NB4 (cell line): ENCODE measurements at regions not wholly inside any gene's neighbourhood (a gene's known extent, or its start where the extent isn't known, plus 50 kb on each side); places are given as distances from the start of the nearest gene placed in this dataset.

Experiments used
- MYC ChIP-seq: IDR thresholded peaks from 2 replicates; pipeline ENCODE4 v1.6.1; 2011; ENCODE audit warnings: low read depth, low read length
- POLR2A ChIP-seq: IDR thresholded peaks from 2 replicates; pipeline ENCODE4 v1.6.1; 2011; ENCODE audit warnings: mild to moderate bottlenecking; ENCODE audit not compliant: insufficient read length; ENCODE audit errors: extremely low read depth
- TF ChIP-seq, protein P1 (sequence below): IDR thresholded peaks from one replicate; pipeline ENCODE4 v1.5.1; 2012; ENCODE audit warnings: low read depth, low read length
- TF ChIP-seq, protein P2 (sequence below): IDR thresholded peaks from 2 replicates; pipeline ENCODE4 v1.6.1; 2011; ENCODE audit warnings: low read depth, low read length

DNA sequence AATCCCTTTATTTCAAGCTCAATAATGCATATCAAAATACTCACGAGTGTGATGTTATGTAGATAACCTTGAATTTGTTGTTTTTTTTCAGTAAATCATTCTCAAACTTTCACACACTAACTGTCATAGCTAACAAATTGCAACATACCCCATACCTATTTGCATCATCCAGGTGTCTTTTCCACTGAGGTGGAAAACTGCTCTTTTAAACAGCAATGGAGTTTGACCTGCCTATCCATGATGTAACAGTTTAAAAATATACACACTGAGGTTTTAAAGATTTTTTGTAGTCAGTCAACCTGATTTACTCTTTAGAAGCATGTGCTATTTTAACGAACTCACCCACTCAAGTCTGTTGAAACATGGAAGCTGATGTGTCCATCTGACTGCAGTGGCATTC lies 298.7 kb downstream of the RND3 start:
- TF ChIP-seq, protein P1, sequence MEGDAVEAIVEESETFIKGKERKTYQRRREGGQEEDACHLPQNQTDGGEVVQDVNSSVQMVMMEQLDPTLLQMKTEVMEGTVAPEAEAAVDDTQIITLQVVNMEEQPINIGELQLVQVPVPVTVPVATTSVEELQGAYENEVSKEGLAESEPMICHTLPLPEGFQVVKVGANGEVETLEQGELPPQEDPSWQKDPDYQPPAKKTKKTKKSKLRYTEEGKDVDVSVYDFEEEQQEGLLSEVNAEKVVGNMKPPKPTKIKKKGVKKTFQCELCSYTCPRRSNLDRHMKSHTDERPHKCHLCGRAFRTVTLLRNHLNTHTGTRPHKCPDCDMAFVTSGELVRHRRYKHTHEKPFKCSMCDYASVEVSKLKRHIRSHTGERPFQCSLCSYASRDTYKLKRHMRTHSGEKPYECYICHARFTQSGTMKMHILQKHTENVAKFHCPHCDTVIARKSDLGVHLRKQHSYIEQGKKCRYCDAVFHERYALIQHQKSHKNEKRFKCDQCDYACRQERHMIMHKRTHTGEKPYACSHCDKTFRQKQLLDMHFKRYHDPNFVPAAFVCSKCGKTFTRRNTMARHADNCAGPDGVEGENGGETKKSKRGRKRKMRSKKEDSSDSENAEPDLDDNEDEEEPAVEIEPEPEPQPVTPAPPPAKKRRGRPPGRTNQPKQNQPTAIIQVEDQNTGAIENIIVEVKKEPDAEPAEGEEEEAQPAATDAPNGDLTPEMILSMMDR, result no peak
- no peak for TF ChIP-seq POLR2A
- TF ChIP-seq, protein P2, sequence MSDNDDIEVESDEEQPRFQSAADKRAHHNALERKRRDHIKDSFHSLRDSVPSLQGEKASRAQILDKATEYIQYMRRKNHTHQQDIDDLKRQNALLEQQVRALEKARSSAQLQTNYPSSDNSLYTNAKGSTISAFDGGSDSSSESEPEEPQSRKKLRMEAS, result no peak
- no peak for TF ChIP-seq MYC
